Right lobe of liver (tissue), 6 donors: ENCODE measurements at regions not wholly inside any gene's neighbourhood (a gene's known extent, or its start where the extent isn't known, plus 50 kb on each side); places are given as distances from the start of the nearest gene placed in this dataset.

Experiments
- ATAC-seq, 4 donors: fragments of 200-7000 bp; cut with Tn5 transposase; one replicate each; pipeline ENCODE4 v1.9.1; 2020; ENCODE audit warnings: mild to moderate bottlenecking in 4 of 4, moderate library complexity in 4 of 4
- DNase-seq, 3 donors: peaks; one replicate each; pipeline ENCODE4 v3.0.0-alpha.2; 2020
- H3K27ac ChIP-seq, 3 donors: fragments of 200-600 bp; one replicate each; pipeline ENCODE4 v1.8.0; 2022
- H3K27me3 ChIP-seq, 2 donors: fragments of 200-600 bp; one replicate each; pipeline ENCODE4 v1.8.0; 2022
- H3K36me3 ChIP-seq, 4 donors: fragments of 200-600 bp; sonication (generic) in 1 of 4; one replicate each; pipeline versions ENCODE4 v1.5.1 to v1.8.0; 2017 to 2022; ENCODE audit warnings: control low read depth in 1 of 4
- H3K4me1 ChIP-seq, 4 donors: fragments of 200-600 bp; sonication (generic) in 1 of 4; one replicate each; pipeline versions ENCODE4 v1.5.1 to v1.8.0; 2017 to 2022; ENCODE audit warnings: control low read depth in 1 of 4
- H3K4me3 ChIP-seq, 3 donors: fragments of 200-600 bp; one replicate each; pipeline ENCODE4 v1.8.0; 2022
- H3K9me3 ChIP-seq, 4 donors: fragments of 200-600 bp; sonication (generic) in 1 of 4; one replicate each; pipeline versions ENCODE4 v1.5.1 to v1.8.0; 2017 to 2022; ENCODE audit warnings: control low read depth in 1 of 4
- CTCF ChIP-seq, 4 donors: fragments of 200-600 bp in 3 of 4; fragments of 450-650 bp in 1 of 4; IDR thresholded peaks; one replicate each; pipeline versions ENCODE4 v1.5.1 to v1.8.0; 2016 to 2022; ENCODE audit warnings: antibody characterized with exemption in 4 of 4, mild to moderate bottlenecking in 2 of 4
- POLR2A ChIP-seq: fragments of 450-650 bp; IDR thresholded peaks from one replicate; pipeline ENCODE4 v1.6.1; 2017; ENCODE audit warnings: antibody characterized with exemption, mild to moderate bottlenecking
- WGBS: methylation state at CpG from one replicate; pipeline ENCODE4 v1.1.6; 2018; ENCODE audit warnings: low coverage, low lambda C conversion rate; ENCODE audit not compliant: insufficient coverage; ENCODE audit errors: missing lambda C conversion rate; 5-methylcytosine and 5-hydroxymethylcytosine counted together
- intact Hi-C, 2 donors: fragments of 100-400 bp; cut with DNase I; formaldehyde crosslinking; loops; one replicate each; pipeline versions ENCODE4 v1.11.2 to v1.14.1; 2022
- donor health status: DM: no; HTN: yes; CAD: no.
- donor health status: DM: no; HTN: no; CAD: no.
- donor health status: DM: no; HTN: no; CAD: no.
- donor health status: DM: no; HTN: yes; CAD: no.
- donor health status: DM: no; HTN: yes; CAD: no.

- no peaks in the 10 kb centered on the region for H3K4me1 ChIP-seq
- H3K36me3 ChIP-seq = no peaks in the 10 kb centered on the region
- no peak overlapping the region for H3K27ac ChIP-seq
- no peak for DNase-seq
- ATAC-seq = no peak
- WGBS = 77% methylated on average over 10 of the region's 16 CpGs
- no peak overlapping the region for H3K4me3 ChIP-seq
- no peaks in the 10 kb centered on the region for H3K27me3 ChIP-seq
- H3K9me3 ChIP-seq = no peaks in the 10 kb centered on the region
- TF ChIP-seq CTCF (IDR thresholded peaks at IDR 0.05) = no peak
- intact Hi-C loops = no loop called here
Measured at GRCh38 chr4:67380154-67380553, 165.1 kb downstream of the CENPC start.

- no peak overlapping the region for H3K4me3 ChIP-seq
- no peaks in the 10 kb centered on the region for H3K4me1 ChIP-seq
- TF ChIP-seq CTCF (IDR thresholded peaks at IDR 0.05) (no peak), POLR2A (no peak)
- no peak overlapping the region for H3K27ac ChIP-seq
- no peak for ATAC-seq
- no peaks in the 10 kb centered on the region for H3K9me3 ChIP-seq
- H3K27me3 ChIP-seq = no peaks in the 10 kb centered on the region
- no peaks in the 10 kb centered on the region for H3K36me3 ChIP-seq
- no peak for DNase-seq
- intact Hi-C loops = no loop called here
- 65% methylated on average over 3 of the region's 3 CpGs for WGBS
Measured at GRCh38 chr4:67375291-67375690, 170.0 kb downstream of the CENPC start.

GRCh38 chr4:67371615-67372014, 173.7 kb downstream of the CENPC start:
- TF ChIP-seq POLR2A = no peak
- no peak for TF ChIP-seq CTCF (IDR thresholded peaks at IDR 0.05)
- Histone ChIP-seq H3K4me1 (no peaks in the 10 kb centered on the region), H3K27me3 (no peaks in the 10 kb centered on the region), H3K9me3 (no peaks in the 10 kb centered on the region), H3K4me3 (no peak overlapping the region), H3K36me3 (no peaks in the 10 kb centered on the region), H3K27ac (no peak overlapping the region)
- intact Hi-C loops = no loop called here
- DNase-seq (no peak), ATAC-seq (no peak)
- 50% methylated on average over 2 of the region's 2 CpGs for WGBS

- intact Hi-C loops = no loop called here
- Histone ChIP-seq H3K9me3 (no peaks in the 10 kb centered on the region), H3K27me3 (no peaks in the 10 kb centered on the region), H3K27ac (no peak overlapping the region), H3K36me3 (no peaks in the 10 kb centered on the region), H3K4me1 (no peaks in the 10 kb centered on the region), H3K4me3 (no peak overlapping the region)
- DNase-seq (no peak), ATAC-seq (no peak)
- 26% methylated on average over 3 of the region's 3 CpGs for WGBS
- TF ChIP-seq POLR2A = no peak
- no peak for TF ChIP-seq CTCF (IDR thresholded peaks at IDR 0.05)
Measured at GRCh38 chr4:67366311-67366861, 178.9 kb downstream of the CENPC start.
